GF-D8 (cell line): ENCODE measurements at regions not wholly inside any gene's neighbourhood (a gene's known extent, or its start where the extent isn't known, plus 50 kb on each side); places are given as distances from the start of the nearest gene placed in this dataset.

ENCODE experiments used
- DNase-seq: peaks from one replicate; lab custom pipeline; 2025; lab: John Stamatoyannopoulos, UW

DNA sequence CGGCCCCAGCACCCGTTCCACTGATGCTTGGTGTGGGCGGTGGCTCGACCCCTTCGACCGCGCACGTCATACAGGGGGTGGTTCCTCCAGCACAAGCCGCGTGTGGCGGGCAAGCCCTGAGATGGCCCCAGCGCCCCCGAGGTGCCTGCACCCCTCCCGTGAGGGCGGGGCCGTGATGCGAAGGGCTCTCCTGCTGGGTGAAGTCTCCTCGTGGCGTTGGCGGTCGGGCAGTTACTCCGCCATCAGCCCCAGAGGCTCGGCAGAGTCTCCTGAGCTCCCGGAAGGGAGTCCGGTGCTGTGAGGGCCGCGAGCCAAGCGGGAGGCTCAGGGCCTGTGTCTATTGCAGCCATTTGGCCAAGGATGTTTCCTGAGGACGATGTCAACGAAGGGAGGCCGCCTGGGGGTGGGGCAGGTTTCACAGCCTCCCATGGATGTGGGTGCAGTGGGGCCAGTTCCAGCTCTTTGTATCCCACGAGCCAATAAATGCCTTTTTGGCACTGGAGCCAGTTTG, 78.1 kb upstream of the GALNT9 start:
- DNase-seq, result no peak

DNA sequence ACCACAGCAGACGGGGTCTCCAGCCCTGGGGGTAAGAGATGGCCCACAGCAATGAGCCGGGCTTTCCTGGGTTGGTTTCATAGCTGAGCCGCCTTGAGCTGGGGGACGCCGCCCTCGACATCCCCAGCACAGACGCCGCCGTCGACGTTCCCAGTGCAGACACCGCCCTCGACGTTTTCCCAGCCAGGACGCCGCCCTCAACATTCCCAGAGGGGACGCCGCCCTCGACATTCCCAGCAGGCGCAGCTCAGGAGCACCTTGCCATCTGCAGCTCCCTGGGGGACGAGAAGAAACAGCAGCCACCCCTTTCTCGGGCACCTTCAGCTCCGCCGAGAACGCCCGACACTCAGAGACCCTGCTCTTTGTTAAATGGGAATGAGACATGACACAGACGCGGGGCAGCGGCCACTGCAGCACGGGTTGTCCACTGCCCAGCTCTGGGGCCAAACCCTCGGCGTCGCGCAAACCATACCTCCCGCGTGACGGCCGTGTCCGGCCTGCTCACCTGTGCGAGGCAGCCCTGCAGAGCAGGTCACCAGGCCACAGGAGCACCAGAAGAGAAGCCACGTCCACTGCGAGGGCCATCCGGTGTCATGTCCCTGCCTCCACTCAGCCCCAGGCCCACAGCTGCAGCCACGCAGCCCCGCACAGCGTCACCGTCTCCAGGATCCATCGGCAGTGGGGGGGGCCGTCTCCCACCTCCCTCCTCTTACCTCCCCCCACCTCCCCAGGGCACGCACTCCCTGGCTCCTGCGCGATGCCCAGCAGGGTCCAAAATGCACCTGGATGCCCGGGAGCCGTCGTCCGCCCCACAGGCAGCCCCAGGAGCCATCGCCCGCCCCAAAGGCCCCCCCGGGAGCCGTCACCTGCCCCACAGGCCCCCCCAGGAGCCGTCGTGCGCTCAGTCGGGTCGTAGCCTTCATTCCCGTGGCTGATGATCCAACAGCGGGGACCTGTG, 77.4 kb upstream of the GALNT9 start:
- DNase-seq, result no peak

DNA sequence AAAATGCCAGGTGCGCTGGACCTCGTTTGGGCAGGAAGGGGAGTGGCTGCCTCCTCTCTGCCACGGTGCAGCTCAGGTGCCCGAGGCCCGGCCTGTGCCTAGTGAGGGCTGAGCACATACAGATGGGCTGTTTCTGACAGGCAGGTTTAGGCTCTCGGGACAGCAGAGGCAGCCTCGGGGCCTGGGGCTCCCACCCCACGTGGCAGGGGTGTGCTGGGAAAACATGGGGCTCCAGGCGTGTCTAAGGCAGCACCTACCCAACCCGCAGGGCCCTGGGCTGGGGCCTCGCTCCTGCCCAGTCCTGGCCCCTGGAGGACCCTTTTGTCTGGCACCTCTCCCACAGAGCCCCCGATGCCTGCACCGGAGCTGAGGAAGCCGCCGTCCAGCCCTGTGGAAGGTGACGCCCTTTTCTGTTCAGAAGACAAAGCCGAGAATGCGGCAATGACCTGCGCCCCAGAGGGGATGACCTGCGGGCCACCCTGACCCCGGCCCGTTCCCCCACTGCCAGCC, 76.4 kb upstream of the GALNT9 start:
- DNase-seq, result no peak

DNA sequence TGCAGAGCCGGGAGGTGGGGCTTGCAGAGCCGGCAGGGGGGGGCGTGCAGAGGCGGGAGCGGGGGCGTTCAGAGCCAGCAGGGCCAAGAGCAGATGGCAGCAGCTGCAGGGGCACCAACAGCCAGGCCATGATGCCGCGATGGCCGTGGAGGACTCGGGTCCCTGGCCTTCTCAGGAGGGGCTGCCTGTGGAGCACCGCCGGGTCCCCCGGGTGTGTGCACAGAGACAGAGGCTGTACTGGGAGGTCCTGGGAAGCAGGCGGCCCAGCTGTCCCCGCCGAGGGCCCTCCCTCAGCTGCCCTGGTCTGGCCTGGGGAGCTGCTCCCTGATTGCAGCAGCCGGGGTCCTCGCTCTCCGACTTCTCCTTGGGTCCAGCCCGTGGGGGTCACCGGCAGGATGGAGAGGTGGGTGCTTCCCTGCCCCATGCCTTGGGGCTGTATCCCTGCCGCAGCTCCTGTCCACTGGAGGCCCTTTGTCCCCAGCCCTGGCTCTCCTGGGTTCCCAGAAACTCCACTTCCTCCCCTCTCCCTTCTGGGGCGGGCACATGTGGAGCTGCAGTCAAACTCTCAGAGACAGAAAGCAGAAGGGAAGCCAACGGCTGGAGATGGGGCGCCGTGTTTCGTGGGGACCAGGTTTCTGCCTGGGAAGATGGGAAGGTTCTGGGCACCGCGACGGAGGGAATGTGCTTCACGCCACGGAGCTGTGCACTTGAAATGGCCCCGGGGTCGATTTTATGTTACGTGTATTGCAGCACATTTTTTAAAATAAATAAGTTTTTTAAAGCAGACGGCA, 75.8 kb upstream of the GALNT9 start:
- DNase-seq, result no peak

DNA sequence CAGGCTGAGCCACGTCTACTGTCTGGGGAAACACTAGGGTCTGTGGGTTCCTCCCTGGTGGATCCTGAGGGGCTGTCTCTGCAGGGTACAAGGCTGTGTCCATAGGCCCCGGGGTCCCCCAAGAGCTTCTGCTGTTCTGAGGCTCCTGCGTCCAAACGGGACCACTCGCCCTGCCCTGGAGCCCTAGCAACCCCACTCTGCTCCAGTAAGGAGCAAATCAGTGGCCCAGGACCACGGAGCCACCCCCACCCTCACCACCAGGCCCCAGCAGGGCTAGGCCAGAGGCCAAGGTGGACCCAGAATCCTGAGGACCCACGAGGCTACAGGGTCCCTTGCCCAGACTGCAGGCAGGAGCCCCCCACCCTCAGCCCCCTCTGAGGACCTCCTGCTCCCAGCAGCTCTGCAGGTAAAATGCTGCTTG, 75.1 kb upstream of the GALNT9 start:
- DNase-seq, result no peak

DNA sequence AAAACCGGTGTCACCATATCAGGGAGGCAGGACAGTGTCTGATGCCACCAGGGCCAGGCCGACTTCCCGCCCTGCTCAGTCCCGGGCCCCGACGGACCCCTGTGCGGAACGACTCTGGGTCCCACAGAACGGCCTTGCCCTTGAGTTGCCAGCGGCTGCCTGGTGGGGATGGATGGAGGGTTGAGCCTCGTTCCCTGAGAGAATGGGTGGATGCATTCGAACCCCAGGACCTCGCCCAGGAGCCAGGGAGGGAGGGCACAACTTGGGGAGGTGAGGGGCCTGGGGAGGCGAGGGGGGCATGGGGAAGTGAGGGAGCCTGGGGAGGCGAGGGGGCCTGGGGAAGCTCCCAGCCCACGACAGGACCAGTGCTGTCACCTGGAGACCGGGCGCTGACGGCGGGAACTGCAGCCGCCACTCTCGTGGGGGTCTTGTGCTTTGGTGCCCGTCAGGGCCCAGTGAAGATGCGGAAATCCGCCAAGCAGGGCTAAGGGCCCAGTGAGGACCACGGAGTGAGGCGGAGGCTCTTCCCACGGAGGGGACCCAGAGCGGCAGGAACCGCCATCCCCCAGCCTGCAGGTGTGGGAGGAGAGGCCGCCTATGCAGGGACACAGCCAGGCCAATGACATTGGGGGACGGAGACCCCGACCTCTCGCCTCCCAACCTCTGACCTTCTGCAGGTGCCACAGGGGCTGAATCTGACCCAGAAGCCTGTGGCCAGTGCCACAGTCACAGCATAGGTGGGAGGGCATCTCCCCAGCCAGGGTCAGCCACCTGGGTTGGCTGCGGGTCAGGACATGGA, 74.4 kb upstream of the GALNT9 start:
- DNase-seq, result no peak

DNA sequence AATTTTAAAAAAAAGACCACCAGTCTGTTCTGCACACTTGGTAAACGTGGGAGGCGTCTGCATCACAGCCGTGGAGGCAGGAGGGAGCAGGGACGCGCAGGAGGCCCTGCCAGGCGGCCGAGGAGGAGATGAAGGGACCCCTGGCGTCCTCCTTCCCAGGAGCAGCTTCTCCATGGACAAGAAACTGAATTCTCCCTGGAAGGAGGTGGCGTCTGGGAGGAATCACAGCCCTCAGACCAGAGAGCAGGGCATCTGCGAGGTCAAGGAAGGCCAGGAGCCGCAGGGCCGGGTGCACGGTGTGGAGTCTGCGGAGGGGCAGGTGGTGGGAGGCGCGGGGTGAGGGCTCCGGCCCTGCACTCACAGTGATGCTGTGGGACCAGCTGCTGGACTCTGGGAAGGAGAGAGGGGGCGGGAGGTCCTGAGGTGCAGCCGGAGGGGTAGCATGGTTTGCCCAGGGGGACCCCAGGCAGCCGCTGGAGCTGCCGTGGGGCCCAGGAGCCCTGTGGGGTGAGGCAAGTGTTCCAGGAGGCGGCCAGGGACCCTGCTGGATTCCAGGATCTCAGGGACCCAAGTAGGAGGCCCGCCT, 73.5 kb upstream of the GALNT9 start:
- DNase-seq, result no peak

DNA sequence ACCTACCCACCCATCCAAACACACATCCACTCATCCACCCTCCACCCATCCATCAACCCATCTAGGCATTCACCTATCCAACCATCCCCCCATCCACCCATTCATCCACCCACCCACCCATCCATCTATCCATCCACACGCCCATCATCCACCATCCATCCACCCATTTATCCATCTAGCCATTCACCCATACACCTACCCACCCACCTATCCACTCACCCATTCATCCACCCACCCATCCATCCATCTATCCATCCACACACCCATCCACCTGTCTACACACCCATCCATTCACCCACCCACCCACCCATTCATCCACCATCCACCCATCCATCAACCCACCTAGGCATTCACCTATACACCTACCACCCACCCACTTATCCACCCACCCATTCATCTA, 72.6 kb upstream of the GALNT9 start:
- no peak for DNase-seq

DNA sequence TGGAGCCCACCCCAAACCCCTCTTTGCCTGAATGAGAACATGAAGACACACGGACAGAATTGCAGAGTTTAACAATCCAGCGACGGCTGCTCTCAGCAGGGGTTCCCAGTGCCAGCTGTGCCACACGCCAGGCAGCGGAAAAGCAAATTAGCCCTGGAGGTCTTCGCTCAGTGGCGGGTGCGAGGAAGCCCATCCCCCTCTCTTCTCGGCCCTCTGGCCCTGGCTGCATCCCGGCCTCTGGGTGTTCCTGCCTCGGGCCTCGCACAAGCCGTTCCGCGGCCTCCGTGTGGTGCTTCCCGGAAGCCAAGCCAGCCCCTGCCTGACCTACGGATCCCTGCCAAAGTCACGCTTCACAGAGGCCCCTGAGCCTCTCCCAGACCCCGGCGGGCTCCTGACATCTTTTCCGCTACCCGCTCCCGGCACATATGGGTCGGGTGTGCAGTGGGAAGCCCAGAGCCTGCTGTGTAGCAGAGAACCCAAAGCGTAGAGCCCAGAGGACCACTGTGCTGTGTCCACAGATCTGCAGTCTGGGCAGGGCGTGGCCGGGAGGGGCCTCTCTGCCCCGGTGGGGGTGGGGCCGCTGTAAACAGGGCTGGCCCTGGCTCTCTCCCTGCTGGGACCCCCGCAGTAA, 70.7 kb upstream of the GALNT9 start:
- DNase-seq, result no peak

DNA sequence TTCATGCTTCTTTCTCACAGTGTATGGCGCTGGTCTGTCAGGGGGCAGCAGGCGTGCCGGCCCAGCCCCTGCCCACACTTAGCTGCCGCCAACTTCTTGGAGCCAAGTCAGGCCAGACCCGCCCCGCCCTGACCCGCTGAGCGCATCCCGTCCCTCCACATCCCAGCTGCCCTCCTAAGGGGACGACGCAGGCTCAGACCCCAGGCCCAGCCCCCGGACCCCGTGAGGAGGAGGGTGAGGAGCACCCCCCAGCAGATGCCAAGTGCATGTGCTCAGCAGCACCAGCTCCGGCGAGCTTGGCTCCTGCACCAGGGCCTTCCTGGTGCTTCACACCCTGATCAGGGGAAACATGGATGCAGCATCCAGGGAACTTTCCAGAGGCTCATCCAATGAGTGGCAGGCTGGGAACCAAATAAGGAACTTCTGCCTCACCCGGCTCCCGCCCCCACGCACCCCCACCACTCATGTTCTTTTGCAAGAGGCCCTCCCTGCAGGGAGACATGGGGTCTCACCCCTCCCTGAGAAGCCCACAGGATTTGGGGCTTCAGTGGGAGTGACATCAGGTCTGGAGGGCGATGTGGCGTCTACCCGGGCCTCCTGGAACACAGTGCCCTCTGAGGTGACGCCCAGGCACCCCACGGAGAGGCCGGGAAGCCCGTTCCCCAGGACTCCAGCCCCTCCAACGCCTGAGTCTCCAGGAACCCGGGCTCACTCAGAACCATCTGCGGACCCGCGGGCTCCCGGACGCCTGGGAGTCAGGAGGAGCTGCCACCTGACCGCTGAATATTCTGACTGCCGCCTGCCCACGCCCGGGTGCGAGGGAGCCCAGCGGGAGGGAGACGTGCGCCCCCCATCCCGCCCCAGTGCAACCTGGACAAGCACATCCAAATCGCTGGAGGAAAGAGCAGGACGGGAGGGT, 70.0 kb upstream of the GALNT9 start:
- DNase-seq, result no peak

DNA sequence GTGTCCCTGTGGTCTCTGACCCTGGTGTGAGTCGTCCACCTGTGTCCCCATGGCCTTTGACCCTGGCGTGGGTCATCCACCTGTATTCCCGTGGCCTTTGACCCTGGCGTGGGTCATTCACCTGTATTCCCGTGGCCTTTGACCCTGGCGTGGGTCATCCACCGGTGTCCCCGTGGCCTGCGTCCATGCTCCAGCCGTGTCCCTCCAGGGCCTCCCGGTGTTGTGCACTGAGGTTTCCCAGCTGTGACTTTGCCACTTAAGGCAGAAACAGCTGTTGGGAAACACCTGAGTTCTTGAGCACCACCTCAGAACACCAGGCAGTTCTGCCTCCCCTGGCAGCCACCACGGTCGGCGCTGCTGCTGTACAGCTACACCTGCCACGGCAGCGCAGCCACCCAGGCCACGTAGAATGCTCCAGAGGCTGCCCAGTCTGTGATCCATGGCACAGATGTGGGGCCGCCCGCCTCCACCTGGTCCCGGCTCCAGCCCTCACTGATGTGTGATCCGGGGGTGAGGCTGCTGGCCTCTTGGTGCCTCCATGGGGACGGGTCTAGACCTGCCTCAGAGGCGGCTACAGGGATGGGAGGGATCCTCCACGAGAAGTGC, 69.1 kb upstream of the GALNT9 start:
- no peak for DNase-seq

DNA sequence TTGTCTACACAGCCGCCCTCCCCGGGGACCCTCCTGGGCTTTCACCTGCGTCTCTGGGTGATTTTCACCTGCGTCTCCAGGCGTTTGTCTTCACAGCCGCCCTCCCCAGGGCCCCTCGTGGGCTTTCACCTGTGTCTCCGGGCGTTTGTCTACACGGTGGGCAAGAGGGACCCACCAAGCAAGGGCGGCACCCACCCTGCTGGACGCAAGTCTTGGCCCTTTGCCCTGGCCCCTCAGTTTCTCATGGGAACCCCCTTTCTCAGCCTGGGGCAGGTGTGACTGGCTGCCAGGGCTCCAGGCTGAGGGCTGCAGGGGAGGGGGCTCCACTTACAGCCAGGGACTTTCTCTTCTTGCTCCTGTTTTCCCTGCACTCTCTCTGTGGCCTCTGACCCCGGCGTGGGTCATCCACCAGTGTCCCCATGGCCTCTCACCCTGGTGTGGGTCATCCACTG, 68.6 kb upstream of the GALNT9 start:
- no peak for DNase-seq

DNA sequence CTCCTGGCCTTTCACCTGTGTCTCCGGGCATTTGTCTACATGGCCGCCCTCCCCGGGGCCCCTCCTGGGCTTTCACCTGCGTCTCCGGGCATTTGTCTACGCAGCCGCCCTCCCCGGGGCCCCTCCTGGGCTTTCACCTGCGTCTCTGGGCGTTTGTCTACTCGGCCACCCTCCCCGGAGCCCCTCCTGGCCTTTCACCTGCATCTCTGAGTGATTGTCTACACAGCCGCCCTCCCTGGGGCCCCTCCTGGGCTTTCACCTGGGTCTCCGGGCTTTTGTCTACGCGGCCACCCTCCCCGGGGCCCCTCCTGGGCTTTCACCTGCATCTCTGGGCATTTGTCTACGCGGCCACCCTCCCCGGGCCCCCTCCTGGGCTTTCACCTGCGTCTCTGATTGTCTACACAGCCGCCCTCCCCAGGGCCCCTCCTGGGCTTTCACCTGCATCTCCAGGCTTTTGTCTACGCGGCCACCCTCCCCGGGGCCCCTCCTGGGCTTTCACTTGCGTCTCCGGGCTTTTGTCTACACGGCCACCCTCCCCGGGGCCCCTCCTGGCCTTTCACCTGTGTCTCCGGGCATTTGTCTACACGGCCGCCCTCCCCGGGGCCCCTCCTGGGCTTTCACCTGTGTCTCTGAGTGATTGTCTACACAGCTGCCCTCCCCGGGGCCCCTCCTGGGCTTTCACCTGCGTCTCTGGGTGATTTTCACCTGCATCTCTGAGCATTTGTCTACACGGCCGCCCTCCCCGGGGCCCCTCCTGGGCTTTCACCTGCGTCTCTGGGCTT, 68.0 kb upstream of the GALNT9 start:
- no peak for DNase-seq

DNA sequence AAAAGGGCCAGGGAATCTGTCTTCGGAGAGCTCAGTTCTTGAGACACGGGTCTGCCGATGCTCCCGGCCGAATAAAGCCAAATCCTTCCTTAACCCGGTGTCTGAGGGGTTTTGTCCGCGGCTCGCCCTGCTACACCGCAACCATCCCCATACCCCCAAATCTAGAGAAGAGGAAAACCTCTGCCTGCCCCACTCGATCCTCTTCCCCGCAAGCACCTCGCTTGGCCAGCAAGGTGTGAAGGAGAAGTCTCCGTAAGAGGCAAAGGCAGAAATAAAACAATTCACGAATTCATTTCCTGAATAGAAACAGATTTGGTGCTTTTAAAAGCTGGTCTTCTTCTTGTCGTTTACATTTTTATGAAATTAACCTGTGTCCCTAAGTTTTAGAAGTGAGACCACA, 67.3 kb upstream of the GALNT9 start:
- no peak for DNase-seq

DNA sequence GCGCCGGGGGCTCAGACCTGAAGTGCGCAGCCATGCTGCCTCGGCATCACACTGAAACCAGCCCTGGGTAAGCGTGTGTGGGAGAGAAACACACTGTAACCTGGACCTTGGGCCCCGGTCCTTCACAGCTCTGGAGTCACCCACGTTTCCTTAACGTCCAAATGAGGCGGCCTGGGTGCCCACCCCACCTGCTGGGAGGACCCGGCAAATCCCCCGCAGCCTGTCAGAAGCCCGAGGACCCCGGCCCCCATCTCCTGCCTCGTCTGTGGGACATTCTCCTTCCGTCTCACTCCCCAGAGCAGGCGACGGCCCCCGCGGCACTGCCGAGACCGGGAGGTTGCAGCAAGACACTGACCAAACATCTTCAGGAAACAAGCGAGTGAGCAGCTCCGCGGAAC, 66.5 kb upstream of the GALNT9 start:
- no peak for DNase-seq

DNA sequence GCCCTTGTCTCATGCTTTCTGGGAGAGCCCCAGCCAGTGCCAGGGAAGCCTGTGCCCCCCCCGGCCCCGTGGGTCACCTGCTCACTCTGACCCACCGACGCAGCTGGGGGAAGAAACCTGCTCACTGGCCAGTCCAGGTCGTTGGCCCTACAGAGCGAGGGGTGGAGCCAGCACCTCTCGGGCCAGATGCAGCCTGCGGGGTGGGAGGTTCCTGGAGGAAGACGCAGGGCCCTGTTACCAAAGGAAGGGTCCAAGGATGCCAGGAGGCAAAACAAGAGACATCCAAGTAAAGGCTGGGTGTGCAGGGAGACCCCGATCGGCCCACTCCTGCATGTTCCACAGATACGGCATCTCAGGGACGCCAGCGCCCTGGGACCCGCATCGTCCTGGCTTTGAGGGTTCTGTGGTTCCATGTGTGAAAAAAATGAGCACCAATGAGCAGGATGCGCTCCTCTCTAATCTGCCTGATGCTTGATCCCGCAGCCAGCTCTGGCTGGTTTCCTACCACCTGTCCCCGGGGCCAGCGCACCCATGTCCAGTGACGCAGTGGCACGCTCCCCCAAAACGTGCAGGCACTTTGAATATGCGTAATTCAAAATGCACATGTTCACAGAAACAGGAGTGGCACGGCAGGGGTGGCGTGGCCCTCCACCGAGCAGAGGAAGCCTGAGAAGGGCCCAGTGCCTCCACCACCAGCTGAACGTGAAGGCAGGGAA, 66.0 kb upstream of the GALNT9 start:
- no peak for DNase-seq

DNA sequence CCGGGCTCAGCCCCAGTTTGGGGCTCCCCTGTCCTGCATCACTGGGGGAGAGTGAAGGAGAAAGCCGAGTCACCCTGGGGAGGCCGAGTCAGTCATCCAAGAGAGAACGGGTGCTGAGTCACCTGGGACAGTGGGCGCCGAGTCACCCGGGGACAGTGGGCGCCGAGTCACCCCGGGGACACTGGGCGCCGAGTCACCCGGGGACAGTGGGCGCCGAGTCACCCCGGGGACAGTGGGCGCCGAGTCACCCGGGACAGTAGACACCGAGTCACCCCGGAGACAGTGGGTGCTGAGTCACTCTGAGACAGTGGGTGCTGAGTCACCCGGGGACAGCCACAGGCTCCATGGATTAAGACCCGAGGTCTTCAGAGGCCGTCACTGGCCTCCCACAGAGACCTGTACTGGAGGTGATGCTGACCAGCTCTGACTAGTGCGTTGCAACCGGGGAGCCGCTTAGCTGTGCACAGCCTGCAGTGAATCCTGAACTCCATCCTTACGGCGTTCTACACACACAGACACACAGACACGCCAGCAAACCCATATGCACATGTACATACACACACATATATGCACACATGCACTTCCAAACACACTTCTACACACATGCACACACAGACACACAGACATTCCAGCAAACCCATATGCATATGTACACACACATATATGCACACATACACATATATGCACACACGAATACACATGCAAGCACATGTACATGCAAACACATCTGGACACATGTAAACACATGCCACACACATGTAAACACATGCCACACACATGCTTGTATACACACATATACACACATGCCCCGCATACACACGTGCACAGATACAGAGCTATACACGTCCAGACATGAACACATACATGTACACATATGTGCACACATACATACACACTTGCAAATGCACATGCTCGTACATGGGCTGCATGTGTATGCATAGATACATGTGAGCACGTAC, 64.9 kb upstream of the GALNT9 start:
- DNase-seq, result no peak
